Prostate gland (tissue), 2 donors: ENCODE measurements at regions not wholly inside any gene's neighbourhood (a gene's known extent, or its start where the extent isn't known, plus 50 kb on each side); places are given as distances from the start of the nearest gene placed in this dataset.
"Not testable (repeated sequence)": the region's sequence is repeated elsewhere in the genome, so short reads cannot be mapped to it uniquely, and the experiment has no call there.

ENCODE experiments used
- DNase-seq: peaks from one replicate; pipeline ENCODE4 v3.0.0-alpha.2; 2019; ENCODE audit warnings: low spot score
- H3K27ac ChIP-seq, 2 donors: fragments of 200-600 bp; sonication (generic); 2 replicates each; pipeline ENCODE4 v1.5.1; 2017 to 2019
- H3K27me3 ChIP-seq: fragments of 200-600 bp; sonication (generic); replicated peaks from 2 replicates; pipeline ENCODE4 v1.5.1; 2019; ENCODE audit not compliant: insufficient read depth
- H3K36me3 ChIP-seq, 2 donors: fragments of 200-600 bp; sonication (generic); 1 replicate in 1 of 2; 2 replicates in 1 of 2; pipeline versions ENCODE4 v1.5.1 to v1.8.1; 2017 to 2019
- H3K4me1 ChIP-seq: fragments of 200-600 bp; sonication (generic); replicated peaks from 2 replicates; pipeline ENCODE4 v1.5.1; 2019
- H3K4me3 ChIP-seq, 2 donors: fragments of 200-600 bp; sonication (generic); 2 replicates each; pipeline ENCODE4 v1.5.1; 2017 to 2019
- H3K9me3 ChIP-seq: fragments of 200-600 bp; sonication (generic); 2 replicates; pipeline ENCODE4 v1.5.1; 2017
- POLR2A ChIP-seq: fragments of 450-650 bp; IDR thresholded peaks from one replicate; pipeline ENCODE4 v1.6.1; 2016; ENCODE audit warnings: antibody characterized with exemption, mild to moderate bottlenecking
- POLR2AphosphoS5 ChIP-seq: sonication (generic); formaldehyde crosslinking; IDR thresholded peaks from one replicate; pipeline ENCODE4 v1.6.1; 2017; ENCODE audit warnings: antibody characterized with exemption
- WGBS: methylation state at CpG from one replicate; pipeline ENCODE4 v1.1.5; 2018; 5-methylcytosine and 5-hydroxymethylcytosine counted together
- intact Hi-C: fragments of 100-400 bp; cut with DNase I; formaldehyde crosslinking; loops from one replicate; pipeline ENCODE4 v1.14.2; 2022
- TF ChIP-seq, protein P1 (sequence below), 4 experiments: fragments of 200-600 bp in 2 of 4; fragments of 450-650 bp in 2 of 4; sonication (generic) in 2 of 4; IDR thresholded peaks; 1 replicate in 3 of 4; 2 replicates in 1 of 4; pipeline ENCODE4 v1.5.1; 2016 to 2019; ENCODE audit warnings: antibody characterized with exemption in 4 of 4, mild to moderate bottlenecking in 2 of 4, moderate library complexity in 2 of 4

GRCh38 chr9:113738893-113739604 lies 137.1 kb upstream of the ZNF618 start:
- Histone ChIP-seq H3K9me3 (no peaks in the 10 kb centered on the region), H3K27ac (no peak overlapping the region), H3K4me3 (no peak overlapping the region), H3K36me3 (no peaks in the 10 kb centered on the region), H3K27me3 (no peaks in the 10 kb centered on the region), H3K4me1 (no peaks in the 10 kb centered on the region)
- no peak for DNase-seq
- WGBS, result 89% methylated on average over 6 of the region's 6 CpGs
- intact Hi-C loops, result no loop called here
- TF ChIP-seq POLR2A, result no peak
- TF ChIP-seq, protein P1, sequence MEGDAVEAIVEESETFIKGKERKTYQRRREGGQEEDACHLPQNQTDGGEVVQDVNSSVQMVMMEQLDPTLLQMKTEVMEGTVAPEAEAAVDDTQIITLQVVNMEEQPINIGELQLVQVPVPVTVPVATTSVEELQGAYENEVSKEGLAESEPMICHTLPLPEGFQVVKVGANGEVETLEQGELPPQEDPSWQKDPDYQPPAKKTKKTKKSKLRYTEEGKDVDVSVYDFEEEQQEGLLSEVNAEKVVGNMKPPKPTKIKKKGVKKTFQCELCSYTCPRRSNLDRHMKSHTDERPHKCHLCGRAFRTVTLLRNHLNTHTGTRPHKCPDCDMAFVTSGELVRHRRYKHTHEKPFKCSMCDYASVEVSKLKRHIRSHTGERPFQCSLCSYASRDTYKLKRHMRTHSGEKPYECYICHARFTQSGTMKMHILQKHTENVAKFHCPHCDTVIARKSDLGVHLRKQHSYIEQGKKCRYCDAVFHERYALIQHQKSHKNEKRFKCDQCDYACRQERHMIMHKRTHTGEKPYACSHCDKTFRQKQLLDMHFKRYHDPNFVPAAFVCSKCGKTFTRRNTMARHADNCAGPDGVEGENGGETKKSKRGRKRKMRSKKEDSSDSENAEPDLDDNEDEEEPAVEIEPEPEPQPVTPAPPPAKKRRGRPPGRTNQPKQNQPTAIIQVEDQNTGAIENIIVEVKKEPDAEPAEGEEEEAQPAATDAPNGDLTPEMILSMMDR (IDR thresholded peaks at IDR 0.05), result no peak
- TF ChIP-seq POLR2AphosphoS5, result no peak

GRCh38 chr9:113739605-113740507 lies 136.3 kb upstream of the ZNF618 start:
- H3K27me3 ChIP-seq, H3K9me3 ChIP-seq, H3K36me3 ChIP-seq, H3K27ac ChIP-seq, DNase-seq, H3K4me3 ChIP-seq, H3K4me1 ChIP-seq, intact Hi-C loops: not testable (repeated sequence)
- 97% methylated on average over 2 of the region's 2 CpGs for WGBS

GRCh38 chr9:113740508-113741500 lies 135.3 kb upstream of the ZNF618 start:
- H3K4me3 ChIP-seq, H3K9me3 ChIP-seq, intact Hi-C loops, H3K36me3 ChIP-seq, H3K27me3 ChIP-seq, DNase-seq, H3K4me1 ChIP-seq, H3K27ac ChIP-seq: not testable (repeated sequence)
- 48% methylated on average over 8 of the region's 8 CpGs for WGBS

DNA sequence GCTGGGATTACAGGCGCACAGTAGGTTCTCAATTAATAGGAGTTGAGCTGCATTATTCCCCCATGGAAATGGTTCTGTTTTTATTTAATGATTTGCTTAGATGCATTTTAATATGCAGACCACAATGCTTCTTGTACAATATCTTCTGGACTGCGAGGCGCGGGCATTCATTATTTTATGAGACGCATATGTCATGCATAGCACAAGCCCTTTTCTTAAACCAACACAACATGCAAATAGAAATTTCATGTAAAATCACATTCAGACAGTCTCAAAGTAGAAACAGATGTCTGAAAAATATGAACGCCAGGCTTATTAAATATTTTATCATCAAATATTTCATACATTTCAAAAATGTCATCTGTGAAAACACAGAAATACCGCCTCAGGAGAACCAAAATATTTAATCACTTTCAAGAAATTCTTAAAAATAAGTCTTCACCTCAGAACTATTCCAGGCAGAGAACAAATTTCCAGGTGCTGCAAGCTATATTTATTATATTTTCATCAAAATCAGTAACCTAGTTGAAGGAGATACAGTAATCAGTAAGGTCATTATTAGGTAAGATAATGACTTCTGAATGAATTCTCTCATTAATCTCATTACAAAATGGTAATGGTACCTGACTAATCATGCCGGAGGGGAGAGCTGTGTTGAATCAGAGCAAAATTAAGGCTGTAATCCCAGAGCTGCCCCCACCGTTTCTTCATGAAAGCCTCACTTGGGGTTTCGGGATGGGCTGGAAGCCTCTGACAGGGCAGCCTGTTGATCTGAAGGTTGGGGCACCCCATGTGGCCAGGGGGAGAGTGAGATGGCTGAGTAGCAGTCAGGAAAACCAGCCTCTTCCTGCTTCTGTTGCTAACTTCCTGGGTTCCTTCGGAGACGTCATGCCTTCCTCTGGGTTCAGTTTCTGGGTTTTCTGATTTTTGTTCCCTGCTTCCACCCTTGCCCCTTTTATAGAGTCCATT lies 133.9 kb upstream of the ZNF618 start:
- WGBS, result 72% methylated on average over 12 of the region's 12 CpGs
- intact Hi-C loops, result no loop called here
- no peaks in the 10 kb centered on the region for H3K36me3 ChIP-seq
- no peaks in the 10 kb centered on the region for H3K9me3 ChIP-seq
- no peak overlapping the region for H3K27ac ChIP-seq
- H3K27me3 ChIP-seq, result no peaks in the 10 kb centered on the region
- no peaks in the 10 kb centered on the region for H3K4me1 ChIP-seq
- DNase-seq, result no peak
- H3K4me3 ChIP-seq, result no peak overlapping the region
- TF ChIP-seq POLR2AphosphoS5 (no peak), POLR2A (no peak)
- TF ChIP-seq, protein P1 (IDR thresholded peaks at IDR 0.05), result no peak

DNA sequence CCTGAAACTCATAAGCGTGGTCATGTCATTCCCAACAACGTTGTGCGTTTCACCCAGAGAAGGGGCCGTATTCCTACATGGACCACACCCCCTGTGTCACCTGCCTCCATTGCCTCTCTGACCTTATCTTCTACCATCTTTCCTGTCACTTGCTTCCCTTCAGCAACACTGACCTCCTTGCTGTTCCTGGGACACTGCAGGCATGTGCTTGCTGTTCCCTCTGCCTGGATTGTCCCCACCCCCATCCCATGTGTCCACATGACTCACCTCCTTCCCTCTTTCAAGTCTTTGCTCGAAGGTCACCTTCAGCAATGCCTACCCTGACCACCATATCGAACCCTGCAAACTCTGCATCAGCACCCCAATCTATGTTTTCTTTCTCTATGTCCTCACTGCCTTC lies 133.2 kb upstream of the ZNF618 start:
- Histone ChIP-seq H3K27ac (no peak overlapping the region), H3K36me3 (no peaks in the 10 kb centered on the region), H3K4me1 (no peaks in the 10 kb centered on the region), H3K9me3 (no peaks in the 10 kb centered on the region), H3K4me3 (no peak overlapping the region), H3K27me3 (no peaks in the 10 kb centered on the region)
- intact Hi-C loops, result no loop called here
- no peak for DNase-seq
- WGBS, result 84% methylated on average over 6 of the region's 6 CpGs
- TF ChIP-seq, protein P1 (IDR thresholded peaks at IDR 0.05), result no peak
- TF ChIP-seq POLR2AphosphoS5, result no peak
- TF ChIP-seq POLR2A, result no peak
